ENCODE measurements at regions not wholly inside any gene's neighbourhood (a gene's known extent, or its start where the extent isn't known, plus 50 kb on each side); places are given as distances from the start of the nearest gene placed in this dataset.

- no peak for FAIRE-seq
- TF ChIP-seq POLR2AphosphoS5 (IDR thresholded peaks at IDR 0.05; ENCODE audit: low read depth, low read length) (no peak), TAF1 (IDR thresholded peaks at IDR 0.05; ENCODE audit: low read depth, low read length) (no peak), POU2F2 (IDR thresholded peaks at IDR 0.05; ENCODE audit: low read depth, low read length) (no peak), PAX5 (IDR thresholded peaks at IDR 0.05; ENCODE audit: insufficient read depth, low read length, severe bottlenecking) (no peak), SPI1 (IDR thresholded peaks at IDR 0.05; ENCODE audit: low read depth, low read length) (no peak), POLR2A (IDR thresholded peaks at IDR 0.05; ENCODE audit: low read depth, low read length) (no peak)
Observed at GRCh38 chr4:17188547-17189400, 290.3 kb upstream of the LDB2 start.

GRCh38 chr4:17188125-17188524 lies 289.7 kb upstream of the LDB2 start:
- TF ChIP-seq TAF1 (IDR thresholded peaks at IDR 0.05; ENCODE audit: low read depth, low read length) (no peak), SPI1 (IDR thresholded peaks at IDR 0.05; ENCODE audit: low read depth, low read length) (no peak), POU2F2 (IDR thresholded peaks at IDR 0.05; ENCODE audit: low read depth, low read length) (no peak), POLR2AphosphoS5 (IDR thresholded peaks at IDR 0.05; ENCODE audit: low read depth, low read length) (no peak), POLR2A (IDR thresholded peaks at IDR 0.05; ENCODE audit: low read depth, low read length) (no peak), PAX5 (IDR thresholded peaks at IDR 0.05; ENCODE audit: insufficient read depth, low read length, severe bottlenecking) (no peak)
- FAIRE-seq = no peak
- DNase-seq (ENCODE audit: insufficient read length, low spot score) = no peak

More at GRCh38 chr4:17188547-17189400, 290.3 kb upstream of the LDB2 start:
- no peak for DNase-seq (ENCODE audit: insufficient read length, low spot score)

- TF ChIP-seq SPI1 (IDR thresholded peaks at IDR 0.05; ENCODE audit: low read depth, low read length) (no peak), PAX5 (IDR thresholded peaks at IDR 0.05; ENCODE audit: insufficient read depth, low read length, severe bottlenecking) (no peak), POLR2A (IDR thresholded peaks at IDR 0.05; ENCODE audit: low read depth, low read length) (no peak), TAF1 (IDR thresholded peaks at IDR 0.05; ENCODE audit: low read depth, low read length) (no peak), POU2F2 (IDR thresholded peaks at IDR 0.05; ENCODE audit: low read depth, low read length) (no peak), POLR2AphosphoS5 (IDR thresholded peaks at IDR 0.05; ENCODE audit: low read depth, low read length) (no peak)
- FAIRE-seq (no peak), DNase-seq (ENCODE audit: insufficient read length, low spot score) (no peak)
Observed at GRCh38 chr4:17187003-17187402, 288.6 kb upstream of the LDB2 start.

- DNase-seq (ENCODE audit: insufficient read length, low spot score) = no peak
- FAIRE-seq = no peak
- TF ChIP-seq TAF1 (IDR thresholded peaks at IDR 0.05; ENCODE audit: low read depth, low read length) = no peak
- no peak for TF ChIP-seq PAX5 (IDR thresholded peaks at IDR 0.05; ENCODE audit: insufficient read depth, low read length, severe bottlenecking)
- no peak for TF ChIP-seq POU2F2 (IDR thresholded peaks at IDR 0.05; ENCODE audit: low read depth, low read length)
- TF ChIP-seq POLR2A (IDR thresholded peaks at IDR 0.05; ENCODE audit: low read depth, low read length) = no peak
- TF ChIP-seq SPI1 (IDR thresholded peaks at IDR 0.05; ENCODE audit: low read depth, low read length) = no peak
- no peak for TF ChIP-seq POLR2AphosphoS5 (IDR thresholded peaks at IDR 0.05; ENCODE audit: low read depth, low read length)
Observed at GRCh38 chr4:17182888-17183287, 284.4 kb upstream of the LDB2 start.

GRCh38 chr4:17174751-17175150 lies 276.3 kb upstream of the LDB2 start:
- FAIRE-seq (no peak), DNase-seq (ENCODE audit: insufficient read length, low spot score) (no peak)
- TF ChIP-seq POLR2AphosphoS5 (IDR thresholded peaks at IDR 0.05; ENCODE audit: low read depth, low read length) = no peak
- no peak for TF ChIP-seq TAF1 (IDR thresholded peaks at IDR 0.05; ENCODE audit: low read depth, low read length)
- no peak for TF ChIP-seq POLR2A (IDR thresholded peaks at IDR 0.05; ENCODE audit: low read depth, low read length)
- no peak for TF ChIP-seq POU2F2 (IDR thresholded peaks at IDR 0.05; ENCODE audit: low read depth, low read length)
- no peak for TF ChIP-seq PAX5 (IDR thresholded peaks at IDR 0.05; ENCODE audit: insufficient read depth, low read length, severe bottlenecking)
- TF ChIP-seq SPI1 (IDR thresholded peaks at IDR 0.05; ENCODE audit: low read depth, low read length) = no peak

- FAIRE-seq (no peak), DNase-seq (ENCODE audit: insufficient read length, low spot score) (no peak)
- TF ChIP-seq POLR2A (IDR thresholded peaks at IDR 0.05; ENCODE audit: low read depth, low read length) (no peak), POU2F2 (IDR thresholded peaks at IDR 0.05; ENCODE audit: low read depth, low read length) (no peak), PAX5 (IDR thresholded peaks at IDR 0.05; ENCODE audit: insufficient read depth, low read length, severe bottlenecking) (no peak), TAF1 (IDR thresholded peaks at IDR 0.05; ENCODE audit: low read depth, low read length) (no peak), SPI1 (IDR thresholded peaks at IDR 0.05; ENCODE audit: low read depth, low read length) (no peak), POLR2AphosphoS5 (IDR thresholded peaks at IDR 0.05; ENCODE audit: low read depth, low read length) (no peak)
Observed at GRCh38 chr4:17173300-17173699, 274.9 kb upstream of the LDB2 start.

- TF ChIP-seq POU2F2 (IDR thresholded peaks at IDR 0.05; ENCODE audit: low read depth, low read length) (no peak), POLR2A (IDR thresholded peaks at IDR 0.05; ENCODE audit: low read depth, low read length) (no peak), PAX5 (IDR thresholded peaks at IDR 0.05; ENCODE audit: insufficient read depth, low read length, severe bottlenecking) (no peak), TAF1 (IDR thresholded peaks at IDR 0.05; ENCODE audit: low read depth, low read length) (no peak), POLR2AphosphoS5 (IDR thresholded peaks at IDR 0.05; ENCODE audit: low read depth, low read length) (no peak), SPI1 (IDR thresholded peaks at IDR 0.05; ENCODE audit: low read depth, low read length) (no peak)
- DNase-seq (ENCODE audit: insufficient read length, low spot score) = no peak
- no peak for FAIRE-seq
Observed at GRCh38 chr4:17170131-17170530, 271.7 kb upstream of the LDB2 start.

- FAIRE-seq = no peak
- DNase-seq (ENCODE audit: insufficient read length, low spot score) = no peak
- TF ChIP-seq SPI1 (IDR thresholded peaks at IDR 0.05; ENCODE audit: low read depth, low read length) (no peak), PAX5 (IDR thresholded peaks at IDR 0.05; ENCODE audit: insufficient read depth, low read length, severe bottlenecking) (no peak), POU2F2 (IDR thresholded peaks at IDR 0.05; ENCODE audit: low read depth, low read length) (no peak), TAF1 (IDR thresholded peaks at IDR 0.05; ENCODE audit: low read depth, low read length) (no peak), POLR2A (IDR thresholded peaks at IDR 0.05; ENCODE audit: low read depth, low read length) (no peak), POLR2AphosphoS5 (IDR thresholded peaks at IDR 0.05; ENCODE audit: low read depth, low read length) (no peak)
Observed at GRCh38 chr4:17169699-17170098, 271.3 kb upstream of the LDB2 start.

- TF ChIP-seq POU2F2 (IDR thresholded peaks at IDR 0.05; ENCODE audit: low read depth, low read length) (no peak), POLR2A (IDR thresholded peaks at IDR 0.05; ENCODE audit: low read depth, low read length) (no peak), SPI1 (IDR thresholded peaks at IDR 0.05; ENCODE audit: low read depth, low read length) (no peak), PAX5 (IDR thresholded peaks at IDR 0.05; ENCODE audit: insufficient read depth, low read length, severe bottlenecking) (no peak), TAF1 (IDR thresholded peaks at IDR 0.05; ENCODE audit: low read depth, low read length) (no peak), POLR2AphosphoS5 (IDR thresholded peaks at IDR 0.05; ENCODE audit: low read depth, low read length) (no peak)
- DNase-seq (ENCODE audit: insufficient read length, low spot score) (no peak), FAIRE-seq (no peak)
Observed at GRCh38 chr4:17168571-17168970, 270.1 kb upstream of the LDB2 start.
